Activated B cell treated with CpG ODN at 0.5 μM for 24 hours (primary cell): ENCODE measurements at regions not wholly inside any gene's neighbourhood (a gene's known extent, or its start where the extent isn't known, plus 50 kb on each side); places are given as distances from the start of the nearest gene placed in this dataset.

ENCODE experiments used
- ATAC-seq: fragments of 200-7000 bp; cut with Tn5 transposase; one replicate; pipeline ENCODE4 v1.10.0; 2021; ENCODE audit warnings: low read depth, mild to moderate bottlenecking, moderate library complexity
- CTCF ChIA-PET: fragments of 350-600 bp; sonication (Branson Sonifier 250); formaldehyde crosslinking; loops from one replicate; lab custom pipeline; 2021; ENCODE audit warnings: antibody characterized with exemption; lab: Charles Lee
- POLR2A ChIA-PET: fragments of 350-600 bp; sonication (Branson Sonifier 250); formaldehyde crosslinking; loops from one replicate; lab custom pipeline; 2021; ENCODE audit warnings: antibody characterized with exemption; lab: Charles Lee
- DNase-seq: peaks from one replicate; pipeline ENCODE4 v3.0.0; 2022
- H3K27ac Mint-ChIP-seq: one replicate; pipeline ENCODE4 v1.8.0; 2020; ENCODE audit warnings: mixed read lengths
- H3K27me3 Mint-ChIP-seq: one replicate; pipeline ENCODE4 v1.8.0; 2021; ENCODE audit warnings: mixed read lengths
- H3K36me3 Mint-ChIP-seq: one replicate; pipeline ENCODE4 v1.8.0; 2021; ENCODE audit warnings: low read depth, mixed read lengths
- H3K4me1 Mint-ChIP-seq: one replicate; pipeline ENCODE4 v1.8.0; 2021; ENCODE audit warnings: mixed read lengths
- H3K4me3 Mint-ChIP-seq: one replicate; pipeline ENCODE4 v1.8.0; 2020; ENCODE audit warnings: mild to moderate bottlenecking, mixed read lengths
- H3K9me3 Mint-ChIP-seq: one replicate; pipeline ENCODE4 v1.8.0; 2020; ENCODE audit warnings: mixed read lengths
- CTCF ChIP-seq: fragments of 200-600 bp; IDR thresholded peaks from one replicate; pipeline ENCODE4 v1.8.0; 2022; ENCODE audit warnings: antibody characterized with exemption, mild to moderate bottlenecking
- intact Hi-C: fragments of 100-400 bp; cut with micrococcal nuclease; formaldehyde crosslinking; loops from one replicate; pipeline ENCODE4 v1.15.1; 2024

- intact Hi-C loops: no loop called here
- ChIA-PET POLR2A (no interaction called here), CTCF (no interaction called here)
- Mint-ChIP-seq H3K4me1 (no peaks in the 10 kb centered on the region), H3K9me3 (peaks cover 7% of the 10 kb centered on the region), H3K27ac (no peak overlapping the region), H3K4me3 (no peak overlapping the region), H3K36me3 (no peaks in the 10 kb centered on the region), H3K27me3 (no peaks in the 10 kb centered on the region)
- ATAC-seq (no peak), DNase-seq (no peak)
- no peak for TF ChIP-seq CTCF
These were observed 170.4 kb upstream of the CDH6 start for GRCh38 chr5:31023105-31023504.

GRCh38 chr5:31021181-31021624 lies 172.3 kb upstream of the CDH6 start:
- Mint-ChIP-seq H3K27ac (no peak overlapping the region), H3K9me3 (peaks cover 12% of the 10 kb centered on the region), H3K4me1 (no peaks in the 10 kb centered on the region), H3K27me3 (no peaks in the 10 kb centered on the region), H3K36me3 (no peaks in the 10 kb centered on the region), H3K4me3 (no peak overlapping the region)
- DNase-seq: no peak
- no peak for TF ChIP-seq CTCF
- ChIA-PET POLR2A (no interaction called here), CTCF (no interaction called here)
- intact Hi-C loops: no loop called here
- ATAC-seq: no peak

GRCh38 chr5:31008231-31008630 lies 185.3 kb upstream of the CDH6 start:
- no peak for DNase-seq
- ATAC-seq: no peak
- Mint-ChIP-seq H3K36me3 (no peaks in the 10 kb centered on the region), H3K27ac (no peak overlapping the region), H3K4me1 (no peaks in the 10 kb centered on the region), H3K4me3 (no peak overlapping the region), H3K27me3 (no peaks in the 10 kb centered on the region), H3K9me3 (peaks cover 22% of the 10 kb centered on the region)
- CTCF ChIA-PET: no interaction called here
- TF ChIP-seq CTCF: no peak
- intact Hi-C loops: no loop called here
- POLR2A ChIA-PET: no interaction called here

GRCh38 chr5:31007672-31008071 lies 185.8 kb upstream of the CDH6 start:
- DNase-seq (no peak), ATAC-seq (no peak)
- CTCF ChIA-PET: no interaction called here
- Mint-ChIP-seq H3K36me3 (no peaks in the 10 kb centered on the region), H3K4me3 (no peak overlapping the region), H3K27me3 (no peaks in the 10 kb centered on the region), H3K4me1 (no peaks in the 10 kb centered on the region), H3K9me3 (peaks cover 22% of the 10 kb centered on the region), H3K27ac (no peak overlapping the region)
- intact Hi-C loops: no loop called here
- POLR2A ChIA-PET: no interaction called here
- no peak for TF ChIP-seq CTCF

GRCh38 chr5:31000287-31000686 lies 193.2 kb upstream of the CDH6 start:
- H3K4me1 Mint-ChIP-seq: no peaks in the 10 kb centered on the region
- intact Hi-C loops: no loop called here
- no peak for TF ChIP-seq CTCF
- no peak overlapping the region for H3K27ac Mint-ChIP-seq
- ChIA-PET POLR2A (no interaction called here), CTCF (no interaction called here)
- no peaks in the 10 kb centered on the region for H3K36me3 Mint-ChIP-seq
- no peak overlapping the region for H3K4me3 Mint-ChIP-seq
- peaks cover 18% of the 10 kb centered on the region for H3K9me3 Mint-ChIP-seq
- no peaks in the 10 kb centered on the region for H3K27me3 Mint-ChIP-seq
- ATAC-seq: no peak
- DNase-seq: no peak
